B cell (primary cell): ENCODE measurements at regions not wholly inside any gene's neighbourhood (a gene's known extent, or its start where the extent isn't known, plus 50 kb on each side); places are given as distances from the start of the nearest gene placed in this dataset.

Source experiments
- EZH2 ChIP-seq: IDR thresholded peaks from 2 replicates; pipeline ENCODE4 v1.6.1; 2012; ENCODE audit warnings: borderline replicate concordance, low read depth, mild to moderate bottlenecking, moderate library complexity, low read length; ENCODE audit not compliant: insufficient read depth, poor library complexity, severe bottlenecking
- TF ChIP-seq, protein P1 (sequence below): fragments of 200-600 bp; IDR thresholded peaks from one replicate; pipeline ENCODE4 v1.8.0; 2022; ENCODE audit warnings: antibody characterized with exemption, mild to moderate bottlenecking

DNA sequence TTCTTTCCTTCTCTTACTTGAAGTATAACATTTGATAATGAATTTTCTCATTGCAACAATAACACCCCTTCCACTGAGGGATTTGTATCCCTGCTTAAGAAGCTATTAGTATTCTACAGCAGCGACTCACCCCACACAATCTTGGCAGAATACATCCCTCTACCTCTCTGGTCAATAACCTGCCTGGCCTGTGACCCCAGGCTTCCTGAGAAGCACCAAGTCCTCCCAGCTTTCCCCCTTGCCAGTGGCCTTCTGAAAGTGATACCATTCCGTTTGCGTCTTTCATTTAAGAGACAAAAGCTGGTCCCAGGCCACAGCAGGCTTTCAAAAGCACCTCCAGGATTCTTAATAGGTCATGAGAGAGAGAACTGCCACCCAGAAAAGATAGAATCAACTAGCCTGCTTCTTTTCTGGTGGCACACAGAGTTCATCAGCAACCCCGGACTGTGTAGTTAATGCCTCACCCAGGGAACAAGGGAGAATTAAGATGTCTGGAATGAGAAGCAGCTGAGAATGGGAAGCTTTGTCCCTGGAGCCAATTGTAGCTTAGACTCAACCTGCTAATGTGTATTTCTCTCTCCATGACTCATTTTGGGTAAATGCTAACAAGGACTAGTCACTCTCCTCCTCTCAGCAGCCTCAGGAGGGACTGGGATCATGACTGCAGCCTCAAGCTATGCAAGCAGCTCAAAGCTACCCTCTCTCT lies 101.0 kb upstream of the CPNE4 start:
- TF ChIP-seq, protein P1, sequence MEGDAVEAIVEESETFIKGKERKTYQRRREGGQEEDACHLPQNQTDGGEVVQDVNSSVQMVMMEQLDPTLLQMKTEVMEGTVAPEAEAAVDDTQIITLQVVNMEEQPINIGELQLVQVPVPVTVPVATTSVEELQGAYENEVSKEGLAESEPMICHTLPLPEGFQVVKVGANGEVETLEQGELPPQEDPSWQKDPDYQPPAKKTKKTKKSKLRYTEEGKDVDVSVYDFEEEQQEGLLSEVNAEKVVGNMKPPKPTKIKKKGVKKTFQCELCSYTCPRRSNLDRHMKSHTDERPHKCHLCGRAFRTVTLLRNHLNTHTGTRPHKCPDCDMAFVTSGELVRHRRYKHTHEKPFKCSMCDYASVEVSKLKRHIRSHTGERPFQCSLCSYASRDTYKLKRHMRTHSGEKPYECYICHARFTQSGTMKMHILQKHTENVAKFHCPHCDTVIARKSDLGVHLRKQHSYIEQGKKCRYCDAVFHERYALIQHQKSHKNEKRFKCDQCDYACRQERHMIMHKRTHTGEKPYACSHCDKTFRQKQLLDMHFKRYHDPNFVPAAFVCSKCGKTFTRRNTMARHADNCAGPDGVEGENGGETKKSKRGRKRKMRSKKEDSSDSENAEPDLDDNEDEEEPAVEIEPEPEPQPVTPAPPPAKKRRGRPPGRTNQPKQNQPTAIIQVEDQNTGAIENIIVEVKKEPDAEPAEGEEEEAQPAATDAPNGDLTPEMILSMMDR, result no peak
- TF ChIP-seq EZH2, result no peak
